ENCODE measurements at regions not wholly inside any gene's neighbourhood (a gene's known extent, or its start where the extent isn't known, plus 50 kb on each side); places are given as distances from the start of the nearest gene placed in this dataset.
"Not testable (repeated sequence)": the region's sequence is repeated elsewhere in the genome, so short reads cannot be mapped to it uniquely, and the experiment has no call there.

- 23 to 26% methylated on average over 2 of the region's 2 CpGs for WGBS, 2 donors (ENCODE audit: low coverage in 1 of 2)
- peak; percentile 36 for ATAC-seq
Measured at GRCh38 chr5:87138091-87138805, 129.4 kb upstream of the RASA1 start.

GRCh38 chr5:87139795-87140194 is 127.9 kb upstream of the RASA1 start:
- no peak for ATAC-seq
- H3K27ac ChIP-seq, result no peak overlapping the region
- TF ChIP-seq EP300 (IDR thresholded peaks at IDR 0.05), result no peak
- TF ChIP-seq, protein P1, sequence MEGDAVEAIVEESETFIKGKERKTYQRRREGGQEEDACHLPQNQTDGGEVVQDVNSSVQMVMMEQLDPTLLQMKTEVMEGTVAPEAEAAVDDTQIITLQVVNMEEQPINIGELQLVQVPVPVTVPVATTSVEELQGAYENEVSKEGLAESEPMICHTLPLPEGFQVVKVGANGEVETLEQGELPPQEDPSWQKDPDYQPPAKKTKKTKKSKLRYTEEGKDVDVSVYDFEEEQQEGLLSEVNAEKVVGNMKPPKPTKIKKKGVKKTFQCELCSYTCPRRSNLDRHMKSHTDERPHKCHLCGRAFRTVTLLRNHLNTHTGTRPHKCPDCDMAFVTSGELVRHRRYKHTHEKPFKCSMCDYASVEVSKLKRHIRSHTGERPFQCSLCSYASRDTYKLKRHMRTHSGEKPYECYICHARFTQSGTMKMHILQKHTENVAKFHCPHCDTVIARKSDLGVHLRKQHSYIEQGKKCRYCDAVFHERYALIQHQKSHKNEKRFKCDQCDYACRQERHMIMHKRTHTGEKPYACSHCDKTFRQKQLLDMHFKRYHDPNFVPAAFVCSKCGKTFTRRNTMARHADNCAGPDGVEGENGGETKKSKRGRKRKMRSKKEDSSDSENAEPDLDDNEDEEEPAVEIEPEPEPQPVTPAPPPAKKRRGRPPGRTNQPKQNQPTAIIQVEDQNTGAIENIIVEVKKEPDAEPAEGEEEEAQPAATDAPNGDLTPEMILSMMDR (IDR thresholded peaks at IDR 0.05), result no peak
- TF ChIP-seq POLR2A (IDR thresholded peaks at IDR 0.05), result no peak
- no peak for TF ChIP-seq POLR2AphosphoS5 (IDR thresholded peaks at IDR 0.05)

More at GRCh38 chr5:87138091-87138805, 129.4 kb upstream of the RASA1 start:
- Histone ChIP-seq H3K4me1 (peaks cover 0 to 8% (median 3%) of the 10 kb centered on the region in 3 donors), H3K4me3 (no peak overlapping the region), H3K27ac (peak overlapping the region in 2 of 4 donors; percentile 1 to 37), H3K27me3 (no peaks in the 10 kb centered on the region), H3K9me3 (no peaks in the 10 kb centered on the region), H3K36me3 (no peaks in the 10 kb centered on the region)
- TF ChIP-seq POLR2A (IDR thresholded peaks at IDR 0.05), result no peak
- TF ChIP-seq, protein P1 (IDR thresholded peaks at IDR 0.05), result no peak
- TF ChIP-seq POLR2AphosphoS5 (IDR thresholded peaks at IDR 0.05), result no peak
- no peak for TF ChIP-seq EP300 (IDR thresholded peaks at IDR 0.05)

DNA sequence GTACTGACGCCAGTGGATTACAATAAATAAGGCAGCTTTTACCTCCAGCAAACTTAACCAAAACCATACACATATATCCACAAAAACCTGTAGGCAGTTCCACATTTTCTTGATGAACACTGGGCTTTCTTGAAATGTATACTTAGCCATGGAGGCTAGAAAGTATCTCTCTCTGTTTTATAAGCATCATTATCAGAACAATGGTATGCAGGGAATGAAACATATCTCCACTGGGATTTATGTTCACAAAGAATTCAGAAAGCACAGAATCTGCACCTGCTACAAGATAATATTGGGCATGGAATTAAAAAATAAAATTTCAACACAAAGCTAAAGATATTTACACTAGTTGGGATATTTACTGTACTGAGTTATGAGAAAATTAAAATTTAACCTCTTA is 126.1 kb upstream of the RASA1 start:
- H3K36me3 ChIP-seq, result no peaks in the 10 kb centered on the region
- H3K9me3 ChIP-seq, result no peaks in the 10 kb centered on the region
- H3K27ac ChIP-seq, result no peak overlapping the region
- H3K27me3 ChIP-seq, result no peaks in the 10 kb centered on the region
- H3K4me1 ChIP-seq, result peaks cover 0 to 8% (median 3%) of the 10 kb centered on the region in 3 donors
- ATAC-seq, result no peak
- TF ChIP-seq, protein P1 (IDR thresholded peaks at IDR 0.05), result no peak
- TF ChIP-seq EP300 (IDR thresholded peaks at IDR 0.05) (no peak), POLR2A (IDR thresholded peaks at IDR 0.05) (no peak), POLR2AphosphoS5 (IDR thresholded peaks at IDR 0.05) (no peak)
- WGBS, 2 donors (ENCODE audit: low coverage in 1 of 2), result 87 to 91% methylated on average over 1 of the region's 1 CpG
- H3K4me3 ChIP-seq, result no peak overlapping the region

More at GRCh38 chr5:87139795-87140194, 127.9 kb upstream of the RASA1 start:
- H3K36me3 ChIP-seq, result no peaks in the 10 kb centered on the region
- no peak overlapping the region for H3K4me3 ChIP-seq
- H3K4me1 ChIP-seq, result peaks cover 0 to 8% (median 3%) of the 10 kb centered on the region in 3 donors
- no peaks in the 10 kb centered on the region for H3K9me3 ChIP-seq
- H3K27me3 ChIP-seq, result no peaks in the 10 kb centered on the region

DNA sequence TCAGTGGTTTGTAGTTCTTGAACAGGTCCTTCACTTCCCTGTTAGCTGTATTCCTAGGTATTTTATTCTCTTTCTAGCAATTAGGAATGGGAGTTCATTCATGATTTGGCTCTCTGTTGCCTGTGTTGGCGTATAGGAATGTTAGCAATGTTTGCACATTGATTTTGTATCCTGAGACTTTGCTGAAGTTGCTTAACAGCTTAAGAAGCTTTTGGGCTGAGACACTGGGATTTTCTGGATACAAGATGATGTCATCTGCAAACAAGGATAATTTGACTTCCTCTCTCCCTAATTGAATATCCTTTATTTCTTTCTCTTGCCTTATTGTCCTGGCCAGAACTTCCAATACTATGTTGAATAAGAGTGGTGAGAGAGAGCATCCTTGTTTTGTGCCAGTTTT is 121.8 kb upstream of the RASA1 start:
- H3K9me3 ChIP-seq, H3K27ac ChIP-seq, H3K36me3 ChIP-seq, H3K27me3 ChIP-seq, H3K4me3 ChIP-seq, H3K4me1 ChIP-seq, ATAC-seq: not testable (repeated sequence)
- WGBS, 2 donors (ENCODE audit: low coverage in 1 of 2), result 73 to 86% methylated on average over 1 of the region's 1 CpG

GRCh38 chr5:87147441-87147840 is 120.2 kb upstream of the RASA1 start:
- H3K4me1 ChIP-seq, result no peaks in the 10 kb centered on the region

More at GRCh38 chr5:87147441-87147840, 120.2 kb upstream of the RASA1 start:
- Histone ChIP-seq H3K9me3 (peaks cover 0 to 10% (median 0%) of the 10 kb centered on the region in 3 donors), H3K4me3 (no peak overlapping the region), H3K36me3 (no peaks in the 10 kb centered on the region), H3K27ac (no peak overlapping the region), H3K27me3 (peaks cover 7% of the 10 kb centered on the region)
- ATAC-seq, result no peak
- no peak for TF ChIP-seq POLR2AphosphoS5 (IDR thresholded peaks at IDR 0.05)
- TF ChIP-seq POLR2A (IDR thresholded peaks at IDR 0.05), result no peak
- TF ChIP-seq EP300 (IDR thresholded peaks at IDR 0.05), result no peak
- TF ChIP-seq, protein P1 (IDR thresholded peaks at IDR 0.05), result no peak
